ENCODE measurements at regions not wholly inside any gene's neighbourhood (a gene's known extent, or its start where the extent isn't known, plus 50 kb on each side); places are given as distances from the start of the nearest gene placed in this dataset.

GRCh38 chr14:71533800-71534199, 398.4 kb upstream of the RGS6 start:
- TF ChIP-seq CTCF (IDR thresholded peaks at IDR 0.05): no peak
- no peak for TF ChIP-seq POLR2A (IDR thresholded peaks at IDR 0.05)

Measured in prostate gland (tissue), 2 donors.